GM12878 (cell line): ENCODE measurements at regions not wholly inside any gene's neighbourhood (a gene's known extent, or its start where the extent isn't known, plus 50 kb on each side); places are given as distances from the start of the nearest gene placed in this dataset.

Source experiments
- CBX5 ChIP-seq: sonication (generic); IDR thresholded peaks from 2 replicates; pipeline ENCODE4 v1.6.1; 2016; ENCODE audit warnings: low read depth, moderate library complexity, mild to moderate bottlenecking, inconsistent platforms
- CEBPB ChIP-seq, 2 experiments: fragments of 150-350 bp in 1 of 2; IDR thresholded peaks; 2 replicates each; pipeline ENCODE4 v1.6.1; 2012 to 2014; ENCODE audit warnings: low read depth in 2 of 2, low read length in 2 of 2, borderline replicate concordance in 1 of 2, inconsistent platforms in 1 of 2
- CHD2 ChIP-seq: IDR thresholded peaks from 2 replicates; pipeline ENCODE4 v1.6.1; 2011; ENCODE audit warnings: low read depth, low read length, improper control_type of control experiment, borderline replicate concordance
- CHD4 ChIP-seq: fragments of 200-600 bp; sonication (generic); IDR thresholded peaks from 2 replicates; pipeline ENCODE4 v1.6.1; 2016; ENCODE audit warnings: mild to moderate bottlenecking
- CREB1 ChIP-seq: IDR thresholded peaks from 2 replicates; pipeline ENCODE4 v1.6.1; 2012; ENCODE audit warnings: low read depth, mild to moderate bottlenecking, inconsistent platforms
- CREM ChIP-seq: IDR thresholded peaks from 2 replicates; pipeline ENCODE4 v1.6.1; 2014; ENCODE audit warnings: antibody characterized with exemption, low read depth
- HDGF ChIP-seq: fragments of 450-650 bp; IDR thresholded peaks from 2 replicates; pipeline ENCODE4 v1.6.1; 2016; ENCODE audit warnings: antibody characterized with exemption
- IKZF2 ChIP-seq, 2 experiments: fragments of 450-650 bp; IDR thresholded peaks; 2 replicates each; pipeline ENCODE4 v1.6.1; 2017; ENCODE audit warnings: mild to moderate bottlenecking in 2 of 2, moderate library complexity in 2 of 2
- KDM1A ChIP-seq: fragments of 200-600 bp; sonication (generic); IDR thresholded peaks from 2 replicates; pipeline ENCODE4 v1.6.1; 2016; ENCODE audit warnings: borderline replicate concordance
- MTA3 ChIP-seq: IDR thresholded peaks from 2 replicates; pipeline ENCODE4 v1.6.1; 2012; ENCODE audit warnings: low read length, inconsistent platforms, borderline replicate concordance
- NFYA ChIP-seq: IDR thresholded peaks from 2 replicates; pipeline ENCODE4 v1.6.1; 2011; ENCODE audit warnings: low read depth, mild to moderate bottlenecking, low read length, improper control_type of control experiment, borderline replicate concordance
- NR2C1 ChIP-seq: fragments of 450-650 bp; IDR thresholded peaks from 2 replicates; pipeline ENCODE4 v1.6.1; 2017; ENCODE audit warnings: antibody characterized with exemption, mild to moderate bottlenecking, moderate library complexity
- NRF1 ChIP-seq: conservative IDR thresholded peaks from 2 replicates; pipeline ENCODE4 v1.6.1; 2011; ENCODE audit warnings: mild to moderate bottlenecking, low read depth, low read length, improper control_type of control experiment
- POLR2AphosphoS2 ChIP-seq: IDR thresholded peaks from 2 replicates; pipeline ENCODE4 v1.6.1; 2011; ENCODE audit warnings: low read depth, mild to moderate bottlenecking, low read length, improper control_type of control experiment, moderate library complexity
- RAD21 ChIP-seq: IDR thresholded peaks from 2 replicates; pipeline ENCODE4 v1.6.1; 2011; ENCODE audit warnings: mild to moderate bottlenecking, low read depth, low read length, moderate library complexity; ENCODE audit not compliant: insufficient read depth
- SIX5 ChIP-seq: IDR thresholded peaks from 2 replicates; pipeline ENCODE4 v1.6.1; 2011; ENCODE audit warnings: mild to moderate bottlenecking, low read depth, low read length, moderate library complexity; ENCODE audit not compliant: severe bottlenecking
- SPI1 ChIP-seq: IDR thresholded peaks from 2 replicates; pipeline ENCODE4 v1.6.1; 2011; ENCODE audit warnings: low read depth, mild to moderate bottlenecking, low read length, moderate library complexity, borderline replicate concordance; ENCODE audit not compliant: insufficient read depth
- TCF3 ChIP-seq: IDR thresholded peaks from 2 replicates; pipeline ENCODE4 v1.6.1; 2012; ENCODE audit warnings: low read depth, mild to moderate bottlenecking, low read length, borderline replicate concordance; ENCODE audit not compliant: insufficient read depth
- WRNIP1 ChIP-seq: IDR thresholded peaks from 2 replicates; pipeline ENCODE4 v1.6.1; 2011; ENCODE audit warnings: low read depth, low read length, improper control_type of control experiment, borderline replicate concordance
- TF ChIP-seq, protein P1 (sequence below): fragments of 450-650 bp; IDR thresholded peaks from 2 replicates; pipeline ENCODE4 v1.6.1; 2018; ENCODE audit warnings: borderline replicate concordance, mild to moderate bottlenecking; ENCODE audit not compliant: partially characterized antibody
- TF ChIP-seq, protein P2 (sequence below): fragments of 450-650 bp; IDR thresholded peaks from 2 replicates; pipeline ENCODE4 v1.6.1; 2017; ENCODE audit warnings: mild to moderate bottlenecking, low read depth, inconsistent platforms; ENCODE audit not compliant: poor library complexity, severe bottlenecking
- TF ChIP-seq, protein P3 (sequence below): fragments of 450-650 bp; IDR thresholded peaks from 2 replicates; pipeline ENCODE4 v1.6.1; 2017; ENCODE audit warnings: mild to moderate bottlenecking
- TF ChIP-seq, protein P4 (sequence below): IDR thresholded peaks from 2 replicates; pipeline ENCODE4 v1.6.1; 2012; ENCODE audit warnings: low read depth, low read length, improper control_type of control experiment

DNA sequence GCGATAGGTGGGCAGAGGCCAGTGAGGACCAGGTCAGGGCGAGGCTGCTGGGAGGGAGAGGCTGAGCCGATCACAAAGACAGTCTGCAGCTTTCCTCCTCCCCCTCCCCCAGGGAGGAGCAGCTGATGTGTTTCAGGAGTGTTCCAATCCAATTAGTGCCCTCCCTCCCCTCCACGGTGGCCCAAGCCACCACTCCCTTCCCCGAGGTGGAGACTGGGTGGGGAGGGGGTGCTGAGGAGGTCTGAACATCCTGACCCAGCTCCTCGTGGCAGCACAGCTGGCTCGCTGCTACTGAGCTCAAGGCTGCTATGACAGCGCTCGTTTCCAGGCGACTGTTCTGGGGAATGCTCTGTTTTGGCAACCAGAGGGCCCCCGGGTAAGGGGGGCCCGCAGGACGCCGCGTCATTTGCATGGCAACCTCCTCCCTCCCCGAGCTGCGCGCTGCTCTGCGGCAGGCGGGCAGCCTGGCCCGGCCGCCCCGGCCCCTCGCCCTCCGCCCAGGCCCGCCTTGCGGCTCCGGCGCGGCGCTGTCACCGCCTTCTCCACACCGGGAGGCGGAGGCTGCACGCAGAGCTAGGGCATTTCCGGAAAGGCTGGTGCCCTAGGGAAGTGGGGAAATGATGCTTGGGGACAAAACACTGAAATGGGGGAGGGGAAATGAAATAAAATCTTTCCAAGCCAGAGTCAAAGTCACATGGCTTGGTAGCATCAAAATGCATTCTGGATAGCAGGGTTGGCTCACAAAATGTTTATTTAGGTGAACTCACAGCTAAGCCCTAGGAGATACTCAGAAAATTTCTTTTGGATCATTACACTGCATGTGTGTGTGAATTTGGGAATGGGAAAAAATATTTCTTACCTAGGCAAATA, 67.4 kb upstream of the PIM1 start (continued):
- no peak for TF ChIP-seq HDGF
- no peak for TF ChIP-seq MTA3
- TF ChIP-seq NFYA = no peak
- TF ChIP-seq POLR2AphosphoS2 = no peak
- TF ChIP-seq WRNIP1 = no peak
- TF ChIP-seq NR2C1 = no peak
- 0 out of 2 replicates have a peak, but pooled peaks have one; percentile 50 for TF ChIP-seq CREB1
- peak; percentile 18; the same call in 1 of the 2 replicates for TF ChIP-seq SPI1
- TF ChIP-seq RAD21 = no peak
- TF ChIP-seq CREM = peak; percentile 39; the same call in 1 of the 2 replicates
- TF ChIP-seq, protein P1, sequence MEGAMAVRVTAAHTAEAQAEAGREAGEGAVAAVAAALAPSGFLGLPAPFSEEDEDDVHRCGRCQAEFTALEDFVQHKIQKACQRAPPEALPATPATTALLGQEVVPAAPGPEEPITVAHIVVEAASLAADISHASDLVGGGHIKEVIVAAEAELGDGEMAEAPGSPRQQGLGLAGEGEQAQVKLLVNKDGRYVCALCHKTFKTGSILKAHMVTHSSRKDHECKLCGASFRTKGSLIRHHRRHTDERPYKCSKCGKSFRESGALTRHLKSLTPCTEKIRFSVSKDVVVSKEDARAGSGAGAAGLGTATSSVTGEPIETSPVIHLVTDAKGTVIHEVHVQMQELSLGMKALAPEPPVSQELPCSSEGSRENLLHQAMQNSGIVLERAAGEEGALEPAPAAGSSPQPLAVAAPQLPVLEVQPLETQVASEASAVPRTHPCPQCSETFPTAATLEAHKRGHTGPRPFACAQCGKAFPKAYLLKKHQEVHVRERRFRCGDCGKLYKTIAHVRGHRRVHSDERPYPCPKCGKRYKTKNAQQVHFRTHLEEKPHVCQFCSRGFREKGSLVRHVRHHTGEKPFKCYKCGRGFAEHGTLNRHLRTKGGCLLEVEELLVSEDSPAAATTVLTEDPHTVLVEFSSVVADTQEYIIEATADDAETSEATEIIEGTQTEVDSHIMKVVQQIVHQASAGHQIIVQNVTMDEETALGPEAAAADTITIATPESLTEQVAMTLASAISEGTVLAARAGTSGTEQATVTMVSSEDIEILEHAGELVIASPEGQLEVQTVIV = no peak
- no peak for TF ChIP-seq KDM1A
- TF ChIP-seq CHD2 = no peak
- TF ChIP-seq NRF1 = no peak
- TF ChIP-seq CBX5 = no peak
- no peak for TF ChIP-seq IKZF2 (IDR thresholded peaks at IDR 0.05)
- no peak for TF ChIP-seq CHD4
- TF ChIP-seq, protein P2, sequence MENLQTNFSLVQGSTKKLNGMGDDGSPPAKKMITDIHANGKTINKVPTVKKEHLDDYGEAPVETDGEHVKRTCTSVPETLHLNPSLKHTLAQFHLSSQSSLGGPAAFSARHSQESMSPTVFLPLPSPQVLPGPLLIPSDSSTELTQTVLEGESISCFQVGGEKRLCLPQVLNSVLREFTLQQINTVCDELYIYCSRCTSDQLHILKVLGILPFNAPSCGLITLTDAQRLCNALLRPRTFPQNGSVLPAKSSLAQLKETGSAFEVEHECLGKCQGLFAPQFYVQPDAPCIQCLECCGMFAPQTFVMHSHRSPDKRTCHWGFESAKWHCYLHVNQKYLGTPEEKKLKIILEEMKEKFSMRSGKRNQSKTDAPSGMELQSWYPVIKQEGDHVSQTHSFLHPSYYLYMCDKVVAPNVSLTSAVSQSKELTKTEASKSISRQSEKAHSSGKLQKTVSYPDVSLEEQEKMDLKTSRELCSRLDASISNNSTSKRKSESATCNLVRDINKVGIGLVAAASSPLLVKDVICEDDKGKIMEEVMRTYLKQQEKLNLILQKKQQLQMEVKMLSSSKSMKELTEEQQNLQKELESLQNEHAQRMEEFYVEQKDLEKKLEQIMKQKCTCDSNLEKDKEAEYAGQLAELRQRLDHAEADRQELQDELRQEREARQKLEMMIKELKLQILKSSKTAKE = no peak
- no peak for TF ChIP-seq SIX5
- TF ChIP-seq TCF3 = peak; percentile 81; the same call in 1 of the 2 replicates
- TF ChIP-seq CEBPB (IDR thresholded peaks at IDR 0.05; ENCODE audit: borderline replicate concordance in 1 of 2, low read depth in 2 of 2, low read length in 2 of 2) = no peak
- TF ChIP-seq, protein P3, sequence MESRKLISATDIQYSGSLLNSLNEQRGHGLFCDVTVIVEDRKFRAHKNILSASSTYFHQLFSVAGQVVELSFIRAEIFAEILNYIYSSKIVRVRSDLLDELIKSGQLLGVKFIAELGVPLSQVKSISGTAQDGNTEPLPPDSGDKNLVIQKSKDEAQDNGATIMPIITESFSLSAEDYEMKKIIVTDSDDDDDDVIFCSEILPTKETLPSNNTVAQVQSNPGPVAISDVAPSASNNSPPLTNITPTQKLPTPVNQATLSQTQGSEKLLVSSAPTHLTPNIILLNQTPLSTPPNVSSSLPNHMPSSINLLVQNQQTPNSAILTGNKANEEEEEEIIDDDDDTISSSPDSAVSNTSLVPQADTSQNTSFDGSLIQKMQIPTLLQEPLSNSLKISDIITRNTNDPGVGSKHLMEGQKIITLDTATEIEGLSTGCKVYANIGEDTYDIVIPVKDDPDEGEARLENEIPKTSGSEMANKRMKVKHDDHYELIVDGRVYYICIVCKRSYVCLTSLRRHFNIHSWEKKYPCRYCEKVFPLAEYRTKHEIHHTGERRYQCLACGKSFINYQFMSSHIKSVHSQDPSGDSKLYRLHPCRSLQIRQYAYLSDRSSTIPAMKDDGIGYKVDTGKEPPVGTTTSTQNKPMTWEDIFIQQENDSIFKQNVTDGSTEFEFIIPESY = no peak
- TF ChIP-seq, protein P4, sequence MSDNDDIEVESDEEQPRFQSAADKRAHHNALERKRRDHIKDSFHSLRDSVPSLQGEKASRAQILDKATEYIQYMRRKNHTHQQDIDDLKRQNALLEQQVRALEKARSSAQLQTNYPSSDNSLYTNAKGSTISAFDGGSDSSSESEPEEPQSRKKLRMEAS = no peak
